SU-DHL-6 (cell line): ENCODE measurements at regions not wholly inside any gene's neighbourhood (a gene's known extent, or its start where the extent isn't known, plus 50 kb on each side); places are given as distances from the start of the nearest gene placed in this dataset.

ENCODE experiments used
- CTCF ChIP-seq: fragments of 200-600 bp; sonication (generic); IDR thresholded peaks from one replicate; pipeline ENCODE4 v1.5.1; 2017; ENCODE audit warnings: antibody characterized with exemption, mild to moderate bottlenecking, low read length, moderate library complexity; ENCODE audit not compliant: insufficient read depth, poor library complexity, severe bottlenecking
- EZH2phosphoT487 ChIP-seq: fragments of 200-600 bp; sonication (generic), shearing (Covaris generic); conservative IDR thresholded peaks from 2 replicates; pipeline ENCODE4 v1.6.1; 2018; ENCODE audit warnings: mild to moderate bottlenecking, antibody characterized with exemption, low read length, moderate library complexity, mixed read lengths

- TF ChIP-seq CTCF (no peak), EZH2phosphoT487 (no peak)
Measured at GRCh38 chr1:110266834-110267233, 56.7 kb downstream of the KCNC4 start.
